K562 (cell line): ENCODE measurements at regions not wholly inside any gene's neighbourhood (a gene's known extent, or its start where the extent isn't known, plus 50 kb on each side); places are given as distances from the start of the nearest gene placed in this dataset.

ENCODE experiments used
- ATAC-seq: fragments of 200-7000 bp; cut with Tn5 transposase; 3 replicates; pipeline ENCODE4 v1.9.1; 2020; ENCODE audit warnings: moderate library complexity
- BruUV-seq: library from RNA; stranded (reverse); fragments of 400-500 nt; replicated peaks from 2 replicates; lab custom pipeline; 2021; lab: Mats Ljungman, UMichigan
- CTCF ChIA-PET: fragments of 300-600 bp; formaldehyde crosslinking; extraction: SDS; loops from one replicate; lab custom pipeline; 2021; ENCODE audit warnings: low intra/inter-chr PET ratio; lab: Yijun Ruan, JAX
- POLR2A ChIA-PET: fragments of 300-600, 350-650 bp; sonication (Branson Sonifier 250); formaldehyde crosslinking; extraction: SDS; loops from one replicate; lab custom pipeline; 2021; ENCODE audit warnings: antibody characterized with exemption, inconsistent platforms; lab: Yijun Ruan, JAX
- DNase-seq, 4 experiments: peaks; one replicate each; pipeline versions ENCODE4 v3.0.0 to v3.0.0-alpha.2; 2011 to 2018; ENCODE audit warnings: low spot score in 3 of 4, mixed read lengths in 3 of 4; ENCODE audit errors: extremely low read depth in 1 of 4
- FAIRE-seq: peaks from 2 replicates; lab custom pipeline; 2011; peaks lifted over from hg19 to GRCh38; lab: Jason Lieb, UNC
- H2AFZ ChIP-seq: 2 replicates; pipeline ENCODE4 v1.6.0; 2011; ENCODE audit warnings: low read depth, low read length, control low read depth, inconsistent platforms
- H3K27ac ChIP-seq: fragments of 200-600 bp; 3 replicates; pipeline ENCODE4 v1.8.0; 2011; ENCODE audit warnings: low read depth, mild to moderate bottlenecking, control low read depth, inconsistent platforms, low read length, moderate library complexity, mixed read lengths; ENCODE audit errors: extremely low read depth
- H3K27me3 ChIP-seq, 2 experiments: fragments of 300-600 bp in 1 of 2; 2 replicates in 1 of 2; 3 replicates in 1 of 2; pipeline versions ENCODE4 v1.6.0 to v1.8.0; 2011; ENCODE audit warnings: inconsistent platforms in 2 of 2, low read length in 2 of 2, mild to moderate bottlenecking in 1 of 2, mixed read lengths in 1 of 2, moderate library complexity in 1 of 2; ENCODE audit not compliant: control insufficient read depth in 2 of 2, insufficient read depth in 2 of 2
- H3K36me3 ChIP-seq: fragments of 300-600 bp; 3 replicates; pipeline ENCODE4 v1.8.0; 2011; ENCODE audit warnings: mild to moderate bottlenecking, low read length, inconsistent platforms; ENCODE audit not compliant: control insufficient read depth, insufficient read depth
- H3K4me1 ChIP-seq, 2 experiments: fragments of 200-600 bp in 1 of 2; replicated peaks in 1 of 2; 2 replicates in 1 of 2; 3 replicates in 1 of 2; pipeline versions ENCODE4 v1.5.1 to v1.8.0; 2011; ENCODE audit warnings: inconsistent platforms in 2 of 2, low read length in 2 of 2, mild to moderate bottlenecking in 1 of 2, mixed read lengths in 1 of 2, moderate library complexity in 1 of 2; ENCODE audit not compliant: control insufficient read depth in 2 of 2, insufficient read depth in 2 of 2
- H3K4me2 ChIP-seq: 2 replicates; pipeline ENCODE4 v1.6.1; 2011; ENCODE audit warnings: low read length, control low read depth, inconsistent platforms, mixed read lengths; ENCODE audit not compliant: insufficient read depth
- H3K4me3 ChIP-seq: fragments of 200-600 bp; sonication (generic), shearing (Covaris generic); 2 replicates; pipeline ENCODE4 v1.5.1; 2016; ENCODE audit warnings: control low read depth, inconsistent platforms
- H3K79me2 ChIP-seq: fragments of 200-600 bp; 3 replicates; pipeline ENCODE4 v1.8.0; 2011; ENCODE audit warnings: low read length, inconsistent platforms; ENCODE audit not compliant: control insufficient read depth, insufficient read depth
- H3K9ac ChIP-seq, 2 experiments: 2 replicates each; pipeline versions ENCODE4 v1.6.0 to v1.6.1; 2011; ENCODE audit warnings: low read depth in 2 of 2, low read length in 2 of 2, control low read depth in 1 of 2, inconsistent platforms in 1 of 2, mild to moderate bottlenecking in 1 of 2, mixed read lengths in 1 of 2; ENCODE audit not compliant: insufficient read depth in 1 of 2
- H3K9me1 ChIP-seq: one replicate; pipeline ENCODE4 v1.6.0; 2011; ENCODE audit warnings: inconsistent platforms, mild to moderate bottlenecking, low read length, moderate library complexity; ENCODE audit not compliant: control insufficient read depth, insufficient read depth
- H3K9me3 ChIP-seq: replicated peaks from 2 replicates; pipeline ENCODE4 v1.5.1; 2011; ENCODE audit warnings: low read depth, low read length, inconsistent platforms; ENCODE audit not compliant: control insufficient read depth, insufficient read depth
- H4K20me1 ChIP-seq: replicated peaks from 2 replicates; pipeline ENCODE4 v1.6.1; 2011; ENCODE audit warnings: low read length, inconsistent platforms, mixed read lengths; ENCODE audit not compliant: control insufficient read depth, insufficient read depth
- COPS2 ChIP-seq: fragments of 450-650 bp; conservative IDR thresholded peaks from 2 replicates; pipeline ENCODE4 v1.6.1; 2016; ENCODE audit warnings: mild to moderate bottlenecking, moderate library complexity
- FOS ChIP-seq: IDR thresholded peaks from 3 replicates; pipeline ENCODE4 v1.6.1; 2011; ENCODE audit not compliant: insufficient read length; ENCODE audit errors: extremely low read depth
- KDM1A ChIP-seq, 2 experiments: fragments of 450-650 bp; IDR thresholded peaks; 2 replicates each; pipeline ENCODE4 v1.6.1; 2016; ENCODE audit warnings: mild to moderate bottlenecking in 2 of 2
- KLF10 ChIP-seq: fragments of 250-450 bp; sonication (Bioruptor Pico); IDR thresholded peaks from 2 replicates; pipeline ENCODE4 v1.6.1; 2021; ENCODE audit warnings: matching md5 sums
- MAFG ChIP-seq: fragments of 450-650 bp; conservative IDR thresholded peaks from 2 replicates; pipeline ENCODE4 v1.6.1; 2016; ENCODE audit warnings: missing genetic modification characterization, missing compliant biosample characterization
- MEF2A ChIP-seq: IDR thresholded peaks from 2 replicates; pipeline ENCODE4 v1.6.1; 2011; ENCODE audit warnings: low read depth, mild to moderate bottlenecking, low read length, moderate library complexity; ENCODE audit not compliant: control insufficient read depth
- SAFB2 ChIP-seq: fragments of 200-400 bp; formaldehyde crosslinking; IDR thresholded peaks from 2 replicates; pipeline ENCODE4 v1.6.1; 2018; ENCODE audit warnings: borderline replicate concordance, low read length, low read depth, moderate library complexity; ENCODE audit not compliant: severe bottlenecking
- SMARCA5 ChIP-seq: fragments of 450-650 bp; IDR thresholded peaks from 2 replicates; pipeline ENCODE4 v1.6.1; 2016
- SP1 ChIP-seq: sonication (generic); formaldehyde crosslinking; IDR thresholded peaks from 2 replicates; pipeline ENCODE4 v1.8.1; 2022; ENCODE audit warnings: mild to moderate bottlenecking, missing genetic modification reagents
- STAT5A ChIP-seq: IDR thresholded peaks from 2 replicates; pipeline ENCODE4 v1.6.1; 2012; ENCODE audit warnings: low read length, inconsistent platforms, borderline replicate concordance
- TAF7 ChIP-seq: fragments of 450-650 bp; IDR thresholded peaks from 2 replicates; pipeline ENCODE4 v1.6.1; 2016; ENCODE audit warnings: missing genetic modification characterization, missing compliant biosample characterization
- THAP12 ChIP-seq: fragments of 250-450 bp; sonication (Bioruptor Pico); IDR thresholded peaks from 2 replicates; pipeline ENCODE4 v1.9.0; 2021; ENCODE audit warnings: mild to moderate bottlenecking, inconsistent platforms
- U2AF2 ChIP-seq: fragments of 200-400 bp; formaldehyde crosslinking; optimal IDR thresholded peaks from 2 replicates; pipeline ENCODE3; 2017; ENCODE audit warnings: low read depth, mild to moderate bottlenecking, low read length
- USF1 ChIP-seq: sonication (generic); formaldehyde crosslinking; IDR thresholded peaks from 2 replicates; pipeline ENCODE4 v1.9.0; 2022; ENCODE audit warnings: mild to moderate bottlenecking, missing genetic modification reagents
- ZC3H11A ChIP-seq: IDR thresholded peaks from 2 replicates; pipeline ENCODE4 v1.6.1; 2012; ENCODE audit warnings: low read depth, low read length, improper control_type of control experiment
- ZNF124 ChIP-seq: sonication (generic); formaldehyde crosslinking; IDR thresholded peaks from 2 replicates; pipeline ENCODE4 v1.8.1; 2022; ENCODE audit warnings: missing genetic modification reagents
- ZNF586 ChIP-seq: fragments of 450-650 bp; formaldehyde crosslinking; conservative IDR thresholded peaks from 2 replicates; pipeline ENCODE4 v1.4.0; 2020; ENCODE audit warnings: mild to moderate bottlenecking, moderate library complexity
- WGBS: fragments of 100-300 bp; shearing (Covaris generic); methylation state at CpG from one replicate; pipeline ENCODE4 v1.1.6; 2016; ENCODE audit warnings: low coverage, mixed read lengths; ENCODE audit not compliant: insufficient coverage; ENCODE audit errors: missing lambda C conversion rate; 5-methylcytosine and 5-hydroxymethylcytosine counted together
- in situ Hi-C: fragments of 300-500 bp; cut with MboI; formaldehyde crosslinking; loops from 4 replicates; pipeline ENCODE4 v1.15.0; 2018; ENCODE audit warnings: inconsistent platforms, mixed read lengths
- intact Hi-C: fragments of 100-400 bp; cut with micrococcal nuclease; formaldehyde crosslinking; loops from 2 replicates; pipeline ENCODE4 v1.14.2; 2022

GRCh38 chr9:687994-688393 is 153.5 kb upstream of the DMRT1 start:
- no TSS peak for BruUV-seq
- no peak for FAIRE-seq
- intact Hi-C loops, result no loop called here

More at GRCh38 chr9:687994-688393, 153.5 kb upstream of the DMRT1 start:
- TF ChIP-seq COPS2 (no peak), STAT5A (no peak), SP1 (no peak), KLF10 (CRISPR knock-in tag) (no peak), MAFG (tag) (no peak), SMARCA5 (no peak), THAP12 (CRISPR knock-in tag) (no peak), SAFB2 (no peak), U2AF2 (no peak), TAF7 (tag) (no peak), USF1 (CRISPR knock-in tag) (no peak), FOS (no peak), ZNF124 (CRISPR knock-in tag) (no peak), ZNF586 (CRISPR knock-in tag) (no peak), ZC3H11A (no peak), KDM1A (IDR thresholded peaks at IDR 0.05) (no peak), MEF2A (no peak)
- POLR2A ChIA-PET, result no interaction called here
- ATAC-seq (no peak), DNase-seq (no peak)
- Histone ChIP-seq H3K9ac (no peak overlapping the region), H3K4me2 (no peak overlapping the region), H4K20me1 (no peaks in the 10 kb centered on the region), H3K36me3 (no peaks in the 10 kb centered on the region), H3K27ac (no peak overlapping the region), H3K27me3 (peaks cover 0 to 4% of the 10 kb centered on the region in 2 experiments; a peak in 1 of 5 replicates), H3K79me2 (no peaks in the 10 kb centered on the region), H3K4me1 (no peaks in the 10 kb centered on the region), H3K9me3 (no peaks in the 10 kb centered on the region), H3K9me1 (no peaks in the 10 kb centered on the region), H2AFZ (no peak overlapping the region), H3K4me3 (no peak overlapping the region)
- 0% methylated on average over 4 of the region's 4 CpGs for WGBS
- in situ Hi-C loops, result no loop called here
- CTCF ChIA-PET, result no interaction called here
